PFSK-1 (cell line): ENCODE measurements at regions not wholly inside any gene's neighbourhood (a gene's known extent, or its start where the extent isn't known, plus 50 kb on each side); places are given as distances from the start of the nearest gene placed in this dataset.

ENCODE experiments used
- FOXP2 ChIP-seq: optimal IDR thresholded peaks from 2 replicates; pipeline ENCODE3; 2011; ENCODE audit warnings: borderline replicate concordance, control low read depth, inconsistent platforms; ENCODE audit not compliant: insufficient read depth; ENCODE audit errors: extremely low read length, extremely low read depth
- POLR2AphosphoS5 ChIP-seq: IDR thresholded peaks from 2 replicates; pipeline ENCODE4 v1.6.1; 2012; ENCODE audit warnings: low read depth, mild to moderate bottlenecking, control low read depth, low read length, moderate library complexity
- SIN3A ChIP-seq: IDR thresholded peaks from 2 replicates; pipeline ENCODE4 v1.6.1; 2012; ENCODE audit warnings: mild to moderate bottlenecking, low read length, moderate library complexity, borderline replicate concordance; ENCODE audit not compliant: insufficient read depth
- TAF1 ChIP-seq: IDR thresholded peaks from 2 replicates; pipeline ENCODE4 v1.6.1; 2012; ENCODE audit warnings: low read length, control low read depth, borderline replicate concordance; ENCODE audit not compliant: insufficient read depth
- TF ChIP-seq, protein P1 (sequence below), 2 experiments: IDR thresholded peaks; 2 replicates each; pipeline versions ENCODE4 v1.6.1 to v1.8.0; 2011 to 2012; ENCODE audit warnings: low read depth in 2 of 2, low read length in 2 of 2, control low read depth in 1 of 2, inconsistent platforms in 1 of 2, mild to moderate bottlenecking in 1 of 2, moderate library complexity in 1 of 2; ENCODE audit not compliant: insufficient read depth in 1 of 2

DNA sequence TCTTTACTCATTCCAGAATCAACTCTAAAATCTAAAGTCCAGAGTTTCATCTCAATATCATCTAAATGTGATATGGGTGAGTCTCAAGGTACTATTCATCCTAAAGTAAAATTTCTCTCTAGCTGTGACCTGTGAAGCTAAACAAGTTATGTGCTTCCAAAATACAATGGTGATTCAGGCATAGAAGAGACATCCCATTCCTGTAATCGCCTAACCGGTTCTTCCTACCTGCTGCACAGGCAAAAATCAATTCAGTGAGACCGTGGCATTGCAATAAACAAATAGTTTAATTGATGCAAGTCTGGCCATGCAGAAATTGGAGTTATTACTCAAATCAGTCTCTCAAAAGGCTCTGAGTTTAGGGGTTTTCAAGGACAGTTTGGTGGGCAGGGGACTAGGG lies 232.8 kb downstream of the UBE3D start:
- TF ChIP-seq TAF1 (no peak), POLR2AphosphoS5 (no peak), SIN3A (no peak), FOXP2 (no peak)
- TF ChIP-seq, protein P1, sequence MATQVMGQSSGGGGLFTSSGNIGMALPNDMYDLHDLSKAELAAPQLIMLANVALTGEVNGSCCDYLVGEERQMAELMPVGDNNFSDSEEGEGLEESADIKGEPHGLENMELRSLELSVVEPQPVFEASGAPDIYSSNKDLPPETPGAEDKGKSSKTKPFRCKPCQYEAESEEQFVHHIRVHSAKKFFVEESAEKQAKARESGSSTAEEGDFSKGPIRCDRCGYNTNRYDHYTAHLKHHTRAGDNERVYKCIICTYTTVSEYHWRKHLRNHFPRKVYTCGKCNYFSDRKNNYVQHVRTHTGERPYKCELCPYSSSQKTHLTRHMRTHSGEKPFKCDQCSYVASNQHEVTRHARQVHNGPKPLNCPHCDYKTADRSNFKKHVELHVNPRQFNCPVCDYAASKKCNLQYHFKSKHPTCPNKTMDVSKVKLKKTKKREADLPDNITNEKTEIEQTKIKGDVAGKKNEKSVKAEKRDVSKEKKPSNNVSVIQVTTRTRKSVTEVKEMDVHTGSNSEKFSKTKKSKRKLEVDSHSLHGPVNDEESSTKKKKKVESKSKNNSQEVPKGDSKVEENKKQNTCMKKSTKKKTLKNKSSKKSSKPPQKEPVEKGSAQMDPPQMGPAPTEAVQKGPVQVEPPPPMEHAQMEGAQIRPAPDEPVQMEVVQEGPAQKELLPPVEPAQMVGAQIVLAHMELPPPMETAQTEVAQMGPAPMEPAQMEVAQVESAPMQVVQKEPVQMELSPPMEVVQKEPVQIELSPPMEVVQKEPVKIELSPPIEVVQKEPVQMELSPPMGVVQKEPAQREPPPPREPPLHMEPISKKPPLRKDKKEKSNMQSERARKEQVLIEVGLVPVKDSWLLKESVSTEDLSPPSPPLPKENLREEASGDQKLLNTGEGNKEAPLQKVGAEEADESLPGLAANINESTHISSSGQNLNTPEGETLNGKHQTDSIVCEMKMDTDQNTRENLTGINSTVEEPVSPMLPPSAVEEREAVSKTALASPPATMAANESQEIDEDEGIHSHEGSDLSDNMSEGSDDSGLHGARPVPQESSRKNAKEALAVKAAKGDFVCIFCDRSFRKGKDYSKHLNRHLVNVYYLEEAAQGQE (IDR thresholded peaks at IDR 0.05; ENCODE audit: insufficient read depth in 1 of 2, low read depth in 2 of 2, low read length in 2 of 2) = no peak

DNA sequence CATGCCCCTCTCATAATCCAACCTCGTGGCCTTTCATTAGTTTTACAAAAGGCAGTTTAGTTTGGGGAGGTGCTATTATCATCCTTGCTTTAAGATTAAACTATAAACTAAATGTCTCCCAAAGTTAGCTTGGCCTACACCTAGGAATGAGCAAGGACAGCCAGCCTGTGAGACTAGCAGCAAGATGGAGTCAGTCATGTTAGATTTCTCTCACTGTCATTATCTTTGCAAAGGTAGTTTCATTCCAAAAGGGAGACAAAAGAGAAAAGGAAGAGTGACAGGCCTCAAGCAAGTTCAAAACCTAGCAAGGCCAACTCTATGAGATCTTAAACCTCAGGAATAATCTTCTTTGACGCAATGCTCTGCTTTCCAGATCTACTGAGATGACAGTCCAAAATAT lies 232.2 kb downstream of the UBE3D start:
- TF ChIP-seq POLR2AphosphoS5 = no peak
- TF ChIP-seq SIN3A = no peak

DNA sequence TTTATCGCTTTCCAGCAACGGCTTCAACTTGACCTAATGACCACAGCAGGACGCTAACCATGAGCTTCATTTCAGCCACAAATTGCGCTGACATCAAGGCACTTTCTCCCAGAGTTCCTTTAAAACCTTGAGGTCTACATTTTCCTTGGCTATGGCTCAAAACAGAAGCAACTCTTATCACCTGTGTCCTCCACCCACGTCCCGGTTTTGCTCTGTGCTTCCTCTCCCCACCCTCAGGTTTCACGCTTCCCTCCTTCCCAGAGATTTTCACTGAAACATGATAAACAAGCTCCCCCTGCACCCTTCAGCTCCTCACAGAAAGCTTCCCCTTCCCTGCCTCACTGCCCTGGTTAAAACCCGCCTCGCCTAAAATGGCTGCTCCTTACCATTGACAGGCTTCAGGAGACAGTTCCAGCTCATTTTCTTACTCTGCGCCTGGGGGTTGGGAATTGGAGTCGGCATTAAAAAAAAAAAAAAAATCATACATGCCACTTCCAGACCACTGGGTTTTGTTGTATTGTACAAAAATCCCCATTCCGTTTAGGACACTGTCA lies 229.5 kb downstream of the UBE3D start:
- TF ChIP-seq SIN3A (no peak), FOXP2 (no peak), TAF1 (no peak), POLR2AphosphoS5 (no peak)
- TF ChIP-seq, protein P1 (IDR thresholded peaks at IDR 0.05; ENCODE audit: insufficient read depth in 1 of 2, low read depth in 2 of 2, low read length in 2 of 2) = no peak

DNA sequence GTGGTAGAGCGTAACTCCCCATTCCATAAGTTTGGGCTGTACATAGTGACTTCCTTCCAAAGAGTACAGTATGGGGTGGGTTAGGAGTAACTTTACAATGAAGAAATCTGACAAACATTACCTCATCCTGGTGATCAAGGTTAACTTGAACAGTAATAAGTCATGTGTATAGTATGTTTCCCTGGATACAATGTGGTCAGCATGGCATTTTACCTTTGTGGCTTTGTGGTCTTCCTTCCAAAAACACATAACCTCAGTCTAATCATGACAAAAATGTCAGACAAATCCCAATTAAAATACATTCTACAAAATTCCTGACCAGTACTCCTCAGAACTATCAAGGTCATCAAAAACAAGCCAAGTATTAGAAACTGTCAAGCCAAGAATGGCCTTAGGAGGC lies 225.1 kb downstream of the UBE3D start:
- TF ChIP-seq TAF1 (no peak), SIN3A (no peak), FOXP2 (no peak), POLR2AphosphoS5 (no peak)
- TF ChIP-seq, protein P1 (IDR thresholded peaks at IDR 0.05; ENCODE audit: insufficient read depth in 1 of 2, low read depth in 2 of 2, low read length in 2 of 2) = no peak

DNA sequence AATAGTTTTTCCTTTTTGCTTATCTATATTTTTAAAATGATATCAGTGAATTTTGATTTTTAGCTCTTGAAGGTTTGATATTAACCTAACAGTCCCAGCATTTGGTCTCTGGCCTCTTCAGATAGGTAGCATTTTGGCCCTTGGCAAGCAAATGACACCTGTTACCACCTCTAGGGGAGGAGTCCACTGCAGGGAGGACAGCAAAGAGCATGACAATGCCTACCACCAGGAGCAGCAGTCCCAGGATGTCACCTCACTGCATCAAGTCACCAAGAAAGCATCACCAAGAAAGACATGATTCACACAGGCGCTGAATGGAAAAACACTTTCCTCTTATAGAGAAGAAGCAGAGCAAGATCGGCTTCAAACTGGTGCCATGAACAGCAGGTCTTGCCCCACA lies 224.3 kb downstream of the UBE3D start:
- no peak for TF ChIP-seq POLR2AphosphoS5
- no peak for TF ChIP-seq TAF1
- no peak for TF ChIP-seq SIN3A
- no peak for TF ChIP-seq FOXP2
- TF ChIP-seq, protein P1 (IDR thresholded peaks at IDR 0.05; ENCODE audit: insufficient read depth in 1 of 2, low read depth in 2 of 2, low read length in 2 of 2) = no peak
